ENCODE measurements at regions not wholly inside any gene's neighbourhood (a gene's known extent, or its start where the extent isn't known, plus 50 kb on each side); places are given as distances from the start of the nearest gene placed in this dataset.

GRCh38 chr5:69038539-69038938, 55.3 kb upstream of the SLC30A5 start:
- TF ChIP-seq CTCF (IDR thresholded peaks at IDR 0.05): no peak
- Histone ChIP-seq H3K9me3 (no peaks in the 10 kb centered on the region), H3K27ac (no peak overlapping the region), H3K4me3 (no peak overlapping the region), H3K4me1 (peaks cover 0 to 5% of the 10 kb centered on the region in 2 donors), H3K27me3 (no peaks in the 10 kb centered on the region), H3K36me3 (no peaks in the 10 kb centered on the region)
- ATAC-seq (no peak), DNase-seq (no peak)
- intact Hi-C loops (cut with DNase I): no loop called here

GRCh38 chr5:69039829-69040228, 54.0 kb upstream of the SLC30A5 start:
- Histone ChIP-seq H3K27me3 (no peaks in the 10 kb centered on the region), H3K27ac (no peak overlapping the region), H3K4me1 (peaks cover 0 to 8% of the 10 kb centered on the region in 2 donors), H3K4me3 (no peak overlapping the region), H3K36me3 (no peaks in the 10 kb centered on the region), H3K9me3 (no peaks in the 10 kb centered on the region)
- DNase-seq: no peak
- ATAC-seq: no peak
- TF ChIP-seq CTCF (IDR thresholded peaks at IDR 0.05): no peak
- intact Hi-C loops (cut with DNase I): no loop called here

- peak overlapping the region in 1 of 2 donors; percentile 80 for H3K27ac ChIP-seq
- no peaks in the 10 kb centered on the region for H3K36me3 ChIP-seq
- peak overlapping the region in 1 of 2 donors; percentile 47 for H3K4me3 ChIP-seq
- no peaks in the 10 kb centered on the region for H3K9me3 ChIP-seq
- no peak for DNase-seq
- no peak for TF ChIP-seq CTCF (IDR thresholded peaks at IDR 0.05)
- no peaks in the 10 kb centered on the region for H3K27me3 ChIP-seq
- ATAC-seq: peak; percentile 8
- intact Hi-C loops (cut with DNase I): no loop called here
- peaks cover 0 to 8% of the 10 kb centered on the region in 2 donors for H3K4me1 ChIP-seq
These were observed 51.3 kb upstream of the SLC30A5 start for GRCh38 chr5:69042500-69042899.

- peaks cover 0 to 8% of the 10 kb centered on the region in 2 donors for H3K4me1 ChIP-seq
- DNase-seq (peak in 3 of 4 donors; percentile 57 to 95 (median 95)), ATAC-seq (peak; percentile 98)
- H3K27ac ChIP-seq: peak overlapping the region; percentile 80 to 81
- no peaks in the 10 kb centered on the region for H3K9me3 ChIP-seq
- H3K36me3 ChIP-seq: no peaks in the 10 kb centered on the region
- no peaks in the 10 kb centered on the region for H3K27me3 ChIP-seq
- peak; percentile 78 to 91 for TF ChIP-seq CTCF (IDR thresholded peaks at IDR 0.05)
- peak overlapping the region; percentile 31 to 47 for H3K4me3 ChIP-seq
- intact Hi-C loops (cut with DNase I): no loop called here
These were observed 50.7 kb upstream of the SLC30A5 start for GRCh38 chr5:69042915-69043654.

- DNase-seq (peak in 2 of 4 donors; percentile 28 to 37), ATAC-seq (peak; percentile 28)
- Histone ChIP-seq H3K4me3 (peak overlapping the region; percentile 31 to 47), H3K9me3 (no peaks in the 10 kb centered on the region), H3K4me1 (peaks cover 0 to 8% of the 10 kb centered on the region in 2 donors), H3K27me3 (no peaks in the 10 kb centered on the region), H3K27ac (peak overlapping the region; percentile 80 to 81), H3K36me3 (no peaks in the 10 kb centered on the region)
- TF ChIP-seq CTCF (IDR thresholded peaks at IDR 0.05): no peak
- intact Hi-C loops (cut with DNase I): no loop called here
These were observed 50.2 kb upstream of the SLC30A5 start for GRCh38 chr5:69043655-69043996.
